Right lobe of liver (tissue), 4 donors: ENCODE measurements at regions not wholly inside any gene's neighbourhood (a gene's known extent, or its start where the extent isn't known, plus 50 kb on each side); places are given as distances from the start of the nearest gene placed in this dataset.

ENCODE experiments used
- POLR2A ChIP-seq: fragments of 450-650 bp; IDR thresholded peaks from one replicate; pipeline ENCODE4 v1.6.1; 2017; ENCODE audit warnings: antibody characterized with exemption, mild to moderate bottlenecking
- TF ChIP-seq, protein P1 (sequence below), 4 donors: fragments of 200-600 bp in 3 of 4; fragments of 450-650 bp in 1 of 4; IDR thresholded peaks; one replicate each; pipeline versions ENCODE4 v1.5.1 to v1.8.0; 2016 to 2022; ENCODE audit warnings: antibody characterized with exemption in 4 of 4, mild to moderate bottlenecking in 2 of 4
- donor health status: DM: no; HTN: no; CAD: no.
- donor health status: DM: no; HTN: no; CAD: no.
- donor health status: DM: no; HTN: yes; CAD: no.

DNA sequence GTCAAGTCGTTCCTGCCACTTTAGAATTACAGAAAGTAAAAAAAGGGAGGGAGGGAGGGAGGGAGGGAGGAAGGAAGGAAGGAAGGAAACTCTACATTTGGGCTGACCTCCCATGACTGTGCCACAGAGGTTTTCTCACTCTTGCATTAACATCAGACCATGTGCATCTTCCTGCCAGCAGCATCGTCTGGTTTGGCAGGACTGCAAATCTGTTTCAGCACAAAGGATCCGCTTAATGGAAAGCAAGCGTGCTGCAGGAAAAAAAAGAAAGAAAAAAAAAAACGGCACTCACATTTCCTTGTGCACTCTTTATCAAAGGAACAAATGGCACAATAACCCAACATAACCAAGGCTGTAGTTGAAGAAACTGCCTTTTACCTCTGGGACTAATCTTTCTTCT is 148.8 kb upstream of the HES1 start:
- TF ChIP-seq, protein P1, sequence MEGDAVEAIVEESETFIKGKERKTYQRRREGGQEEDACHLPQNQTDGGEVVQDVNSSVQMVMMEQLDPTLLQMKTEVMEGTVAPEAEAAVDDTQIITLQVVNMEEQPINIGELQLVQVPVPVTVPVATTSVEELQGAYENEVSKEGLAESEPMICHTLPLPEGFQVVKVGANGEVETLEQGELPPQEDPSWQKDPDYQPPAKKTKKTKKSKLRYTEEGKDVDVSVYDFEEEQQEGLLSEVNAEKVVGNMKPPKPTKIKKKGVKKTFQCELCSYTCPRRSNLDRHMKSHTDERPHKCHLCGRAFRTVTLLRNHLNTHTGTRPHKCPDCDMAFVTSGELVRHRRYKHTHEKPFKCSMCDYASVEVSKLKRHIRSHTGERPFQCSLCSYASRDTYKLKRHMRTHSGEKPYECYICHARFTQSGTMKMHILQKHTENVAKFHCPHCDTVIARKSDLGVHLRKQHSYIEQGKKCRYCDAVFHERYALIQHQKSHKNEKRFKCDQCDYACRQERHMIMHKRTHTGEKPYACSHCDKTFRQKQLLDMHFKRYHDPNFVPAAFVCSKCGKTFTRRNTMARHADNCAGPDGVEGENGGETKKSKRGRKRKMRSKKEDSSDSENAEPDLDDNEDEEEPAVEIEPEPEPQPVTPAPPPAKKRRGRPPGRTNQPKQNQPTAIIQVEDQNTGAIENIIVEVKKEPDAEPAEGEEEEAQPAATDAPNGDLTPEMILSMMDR (IDR thresholded peaks at IDR 0.05): no peak
- TF ChIP-seq POLR2A: no peak
